DND-41 (cell line): ENCODE measurements at regions not wholly inside any gene's neighbourhood (a gene's known extent, or its start where the extent isn't known, plus 50 kb on each side); places are given as distances from the start of the nearest gene placed in this dataset.

Experiments
- ATAC-seq: fragments of 200-7000 bp; cut with Tn5 transposase; 3 replicates; pipeline ENCODE4 v1.9.1; 2021; ENCODE audit warnings: low read depth; ENCODE audit not compliant: insufficient read depth
- DNase-seq: peaks from one replicate; pipeline ENCODE4 v3.0.0-alpha.2; 2020
- H2AFZ ChIP-seq: 2 replicates; pipeline ENCODE4 v1.6.0; 2012; ENCODE audit warnings: low read depth, low read length
- H3K27ac ChIP-seq: 2 replicates; pipeline ENCODE4 v1.5.1; 2012; ENCODE audit warnings: low read length, inconsistent platforms
- H3K27me3 ChIP-seq: fragments of 200-600 bp; sonication (generic); 2 replicates; pipeline ENCODE4 v1.6.0; 2012; ENCODE audit warnings: low read length, mild to moderate bottlenecking, inconsistent platforms; ENCODE audit not compliant: insufficient read depth, poor library complexity
- H3K36me3 ChIP-seq: 2 replicates; pipeline ENCODE4 v1.5.1; 2012; ENCODE audit warnings: low read length, inconsistent platforms; ENCODE audit not compliant: insufficient read depth
- H3K4me1 ChIP-seq: 2 replicates; pipeline ENCODE4 v1.5.1; 2012; ENCODE audit warnings: mild to moderate bottlenecking, low read length; ENCODE audit not compliant: insufficient read depth
- H3K4me2 ChIP-seq: 2 replicates; pipeline ENCODE4 v1.6.0; 2012; ENCODE audit warnings: mild to moderate bottlenecking, moderate library complexity, low read length, inconsistent platforms; ENCODE audit not compliant: insufficient read depth
- H3K4me3 ChIP-seq, 2 experiments: fragments of 200-600 bp in 1 of 2; shearing (Covaris generic) in 1 of 2; 2 replicates each; pipeline ENCODE4 v1.5.1; 2012 to 2016; ENCODE audit warnings: inconsistent platforms in 2 of 2, low read length in 2 of 2, mild to moderate bottlenecking in 2 of 2, low read depth in 1 of 2, moderate library complexity in 1 of 2
- H3K79me2 ChIP-seq: 2 replicates; pipeline ENCODE4 v1.6.0; 2012; ENCODE audit warnings: low read length, inconsistent platforms; ENCODE audit not compliant: insufficient read depth
- H3K9ac ChIP-seq: 2 replicates; pipeline ENCODE4 v1.6.0; 2012; ENCODE audit warnings: low read depth, mild to moderate bottlenecking, inconsistent platforms, low read length, moderate library complexity
- H3K9me3 ChIP-seq: 2 replicates; pipeline ENCODE4 v1.5.1; 2012; ENCODE audit warnings: low read length, moderate library complexity, mild to moderate bottlenecking, inconsistent platforms; ENCODE audit not compliant: insufficient read depth, severe bottlenecking
- H4K20me1 ChIP-seq: 2 replicates; pipeline ENCODE4 v1.6.0; 2012; ENCODE audit warnings: low read length; ENCODE audit not compliant: insufficient read depth
- CTCF ChIP-seq: IDR thresholded peaks from 2 replicates; pipeline ENCODE4 v1.5.1; 2012; ENCODE audit warnings: borderline replicate concordance, low read length, moderate library complexity, mild to moderate bottlenecking; ENCODE audit not compliant: poor library complexity, severe bottlenecking; ENCODE audit errors: extremely low read depth
- EZH2 ChIP-seq: IDR thresholded peaks from 3 replicates; pipeline ENCODE4 v1.6.1; 2012; ENCODE audit warnings: borderline replicate concordance, low read depth, mild to moderate bottlenecking, moderate library complexity, low read length, inconsistent platforms; ENCODE audit not compliant: severe bottlenecking

DNA sequence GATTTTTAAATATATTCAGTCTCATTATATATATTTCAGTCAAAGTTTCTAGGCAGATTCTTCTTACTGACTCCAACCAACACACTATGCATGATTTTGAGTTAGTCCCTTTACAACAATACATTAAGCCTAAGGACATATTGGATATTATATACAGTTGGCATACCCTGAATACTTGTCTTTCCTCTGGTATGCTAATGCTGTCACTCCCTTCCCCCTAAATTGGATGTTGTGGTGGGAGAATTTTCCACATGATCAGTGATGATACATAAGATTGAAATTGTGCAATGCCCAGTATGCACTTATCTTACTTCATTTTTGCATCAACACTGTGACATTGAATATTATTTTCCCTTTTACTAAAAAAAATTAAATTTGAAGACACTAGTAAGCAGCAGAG lies 935.2 kb downstream of the PCDH7 start:
- H4K20me1 ChIP-seq, result no peaks in the 10 kb centered on the region
- TF ChIP-seq EZH2 (no peak), CTCF (no peak)
- no peaks in the 10 kb centered on the region for H3K4me1 ChIP-seq
- ATAC-seq, result no peak
- no peak overlapping the region for H3K27ac ChIP-seq
- no peak overlapping the region for H3K9ac ChIP-seq
- no peaks in the 10 kb centered on the region for H3K9me3 ChIP-seq
- no peaks in the 10 kb centered on the region for H3K36me3 ChIP-seq
- no peaks in the 10 kb centered on the region for H3K79me2 ChIP-seq
- H2AFZ ChIP-seq, result no peak overlapping the region
- H3K4me2 ChIP-seq, result no peak overlapping the region
- H3K27me3 ChIP-seq, result no peaks in the 10 kb centered on the region
- no peak overlapping the region for H3K4me3 ChIP-seq
- DNase-seq, result no peak

GRCh38 chr4:31657859-31658570 lies 937.8 kb downstream of the PCDH7 start:
- Histone ChIP-seq H2AFZ (no peak overlapping the region), H3K9ac (no peak overlapping the region), H3K27ac (no peak overlapping the region), H3K27me3 (no peaks in the 10 kb centered on the region), H3K79me2 (no peaks in the 10 kb centered on the region), H4K20me1 (no peaks in the 10 kb centered on the region), H3K4me1 (no peaks in the 10 kb centered on the region), H3K36me3 (no peaks in the 10 kb centered on the region), H3K4me2 (no peak overlapping the region), H3K4me3 (no peak overlapping the region), H3K9me3 (no peaks in the 10 kb centered on the region)
- DNase-seq (no peak), ATAC-seq (no peak)
- no peak for TF ChIP-seq EZH2
- TF ChIP-seq CTCF, result no peak

DNA sequence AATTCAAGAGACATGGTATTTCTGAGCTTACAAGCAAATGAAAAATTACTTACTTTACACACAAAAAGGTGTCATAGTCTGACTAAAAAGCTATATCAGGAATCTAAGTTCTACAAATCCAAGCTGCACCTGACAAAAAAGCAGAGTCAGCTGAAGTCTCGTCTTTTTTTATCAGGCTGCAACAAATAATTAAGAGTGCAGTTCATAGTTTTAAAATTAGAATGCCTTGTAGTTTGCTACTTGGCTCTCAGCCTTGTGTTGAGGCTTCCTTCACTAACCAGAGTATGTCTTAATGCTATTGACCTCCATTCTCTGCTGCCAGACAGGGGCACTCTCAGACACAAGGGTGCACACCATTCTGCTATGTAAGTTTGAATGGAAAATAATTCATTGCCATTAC lies 940.7 kb downstream of the PCDH7 start:
- Histone ChIP-seq H3K27ac (no peak overlapping the region), H3K79me2 (no peaks in the 10 kb centered on the region), H3K36me3 (no peaks in the 10 kb centered on the region), H3K9me3 (no peaks in the 10 kb centered on the region), H3K4me1 (no peaks in the 10 kb centered on the region), H3K27me3 (no peaks in the 10 kb centered on the region), H2AFZ (no peak overlapping the region), H4K20me1 (no peaks in the 10 kb centered on the region), H3K9ac (no peak overlapping the region), H3K4me3 (no peak overlapping the region), H3K4me2 (no peak overlapping the region)
- DNase-seq, result no peak
- TF ChIP-seq EZH2 (no peak), CTCF (no peak)
- ATAC-seq, result no peak
